ENCODE measurements at regions not wholly inside any gene's neighbourhood (a gene's known extent, or its start where the extent isn't known, plus 50 kb on each side); places are given as distances from the start of the nearest gene placed in this dataset.

DNA sequence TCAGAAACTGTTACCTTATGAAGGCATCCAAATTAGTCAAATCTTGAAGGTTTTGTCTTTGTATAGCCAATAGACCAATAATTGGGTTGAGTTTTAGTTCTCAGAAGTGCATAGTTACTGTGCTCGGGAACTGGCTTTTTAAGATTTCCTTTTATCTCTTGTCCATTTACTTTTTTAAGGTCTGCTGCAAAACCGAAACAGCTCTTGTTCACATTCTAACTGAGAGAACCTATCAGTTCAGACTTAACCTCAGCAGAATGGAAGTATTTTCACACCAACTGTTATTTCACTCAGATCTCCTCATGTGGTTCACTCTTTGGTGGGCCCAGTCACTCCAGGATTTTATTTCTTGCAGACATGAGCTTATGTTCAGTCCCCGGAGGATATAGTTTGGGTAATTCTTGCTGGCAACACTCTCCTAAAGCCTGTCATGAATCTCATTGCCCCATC lies 55.5 kb downstream of the TPBG start:
- TF ChIP-seq, protein P1, sequence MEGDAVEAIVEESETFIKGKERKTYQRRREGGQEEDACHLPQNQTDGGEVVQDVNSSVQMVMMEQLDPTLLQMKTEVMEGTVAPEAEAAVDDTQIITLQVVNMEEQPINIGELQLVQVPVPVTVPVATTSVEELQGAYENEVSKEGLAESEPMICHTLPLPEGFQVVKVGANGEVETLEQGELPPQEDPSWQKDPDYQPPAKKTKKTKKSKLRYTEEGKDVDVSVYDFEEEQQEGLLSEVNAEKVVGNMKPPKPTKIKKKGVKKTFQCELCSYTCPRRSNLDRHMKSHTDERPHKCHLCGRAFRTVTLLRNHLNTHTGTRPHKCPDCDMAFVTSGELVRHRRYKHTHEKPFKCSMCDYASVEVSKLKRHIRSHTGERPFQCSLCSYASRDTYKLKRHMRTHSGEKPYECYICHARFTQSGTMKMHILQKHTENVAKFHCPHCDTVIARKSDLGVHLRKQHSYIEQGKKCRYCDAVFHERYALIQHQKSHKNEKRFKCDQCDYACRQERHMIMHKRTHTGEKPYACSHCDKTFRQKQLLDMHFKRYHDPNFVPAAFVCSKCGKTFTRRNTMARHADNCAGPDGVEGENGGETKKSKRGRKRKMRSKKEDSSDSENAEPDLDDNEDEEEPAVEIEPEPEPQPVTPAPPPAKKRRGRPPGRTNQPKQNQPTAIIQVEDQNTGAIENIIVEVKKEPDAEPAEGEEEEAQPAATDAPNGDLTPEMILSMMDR (IDR thresholded peaks at IDR 0.05): no peak
- intact Hi-C loops (cut with micrococcal nuclease): no loop called here
- POLR2A ChIA-PET: no interaction called here
- H3K4me1 Mint-ChIP-seq: no peaks in the 10 kb centered on the region
- no peaks in the 10 kb centered on the region for H3K36me3 Mint-ChIP-seq (ENCODE audit: low read depth)
- CTCF ChIA-PET: no interaction called here
- no peak for DNase-seq
- no peaks in the 10 kb centered on the region for H3K9me3 Mint-ChIP-seq
- H3K4me3 Mint-ChIP-seq: no peak overlapping the region
- no peaks in the 10 kb centered on the region for H3K27me3 Mint-ChIP-seq
- H3K27ac Mint-ChIP-seq: no peak overlapping the region
- ATAC-seq (ENCODE audit: low read depth): no peak

DNA sequence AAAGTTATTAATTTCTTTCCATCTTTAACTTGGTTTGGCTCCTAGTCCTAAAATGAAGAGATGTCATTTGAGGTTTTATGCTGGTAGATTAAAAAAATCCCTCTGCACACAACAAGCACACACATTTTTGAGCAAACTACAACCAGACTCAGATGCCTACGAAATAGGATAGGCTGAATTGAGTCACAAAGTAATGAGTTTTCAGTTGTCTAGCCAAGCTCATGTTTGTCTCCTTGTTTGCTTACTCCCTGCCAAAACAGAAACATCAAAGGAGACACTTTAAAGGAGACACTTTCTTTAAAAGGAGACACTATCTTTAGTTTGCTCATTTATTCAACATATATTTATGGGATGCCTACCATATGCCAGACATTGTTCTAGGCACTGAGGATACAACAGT lies 56.2 kb downstream of the TPBG start:
- H3K4me3 Mint-ChIP-seq: no peak overlapping the region
- ChIA-PET POLR2A (no interaction called here), CTCF (no interaction called here)
- DNase-seq (no peak), ATAC-seq (ENCODE audit: low read depth) (no peak)
- no peaks in the 10 kb centered on the region for H3K27me3 Mint-ChIP-seq
- H3K27ac Mint-ChIP-seq: no peak overlapping the region
- intact Hi-C loops (cut with micrococcal nuclease): no loop called here
- TF ChIP-seq, protein P1 (IDR thresholded peaks at IDR 0.05): no peak
- H3K36me3 Mint-ChIP-seq (ENCODE audit: low read depth): no peaks in the 10 kb centered on the region
- no peaks in the 10 kb centered on the region for H3K9me3 Mint-ChIP-seq
- H3K4me1 Mint-ChIP-seq: no peaks in the 10 kb centered on the region

DNA sequence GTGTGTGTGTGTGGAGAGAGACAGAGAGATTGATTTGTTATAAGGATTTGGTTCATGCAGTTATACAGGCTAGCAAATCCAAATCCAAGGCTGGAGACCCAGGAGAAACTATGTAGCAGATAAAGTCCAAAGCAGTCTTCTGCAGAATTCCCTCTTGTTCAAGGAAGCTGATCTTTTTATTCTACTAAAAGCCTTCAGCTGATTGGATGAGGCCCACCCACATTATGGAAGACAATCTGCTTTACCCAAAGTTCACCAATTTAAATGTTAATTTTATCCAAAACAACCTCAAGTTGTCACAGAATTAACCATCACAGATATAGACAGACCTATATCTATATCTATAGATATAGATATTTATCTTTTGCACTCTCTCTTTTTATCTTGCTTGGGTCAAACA lies 67.0 kb downstream of the TPBG start:
- no peaks in the 10 kb centered on the region for H3K4me1 Mint-ChIP-seq
- POLR2A ChIA-PET: no interaction called here
- CTCF ChIA-PET: no interaction called here
- no peak overlapping the region for H3K27ac Mint-ChIP-seq
- no peak for ATAC-seq (ENCODE audit: low read depth)
- intact Hi-C loops (cut with micrococcal nuclease): no loop called here
- no peaks in the 10 kb centered on the region for H3K9me3 Mint-ChIP-seq
- TF ChIP-seq, protein P1 (IDR thresholded peaks at IDR 0.05): no peak
- no peaks in the 10 kb centered on the region for H3K27me3 Mint-ChIP-seq
- no peak for DNase-seq
- no peak overlapping the region for H3K4me3 Mint-ChIP-seq
- H3K36me3 Mint-ChIP-seq (ENCODE audit: low read depth): no peaks in the 10 kb centered on the region

DNA sequence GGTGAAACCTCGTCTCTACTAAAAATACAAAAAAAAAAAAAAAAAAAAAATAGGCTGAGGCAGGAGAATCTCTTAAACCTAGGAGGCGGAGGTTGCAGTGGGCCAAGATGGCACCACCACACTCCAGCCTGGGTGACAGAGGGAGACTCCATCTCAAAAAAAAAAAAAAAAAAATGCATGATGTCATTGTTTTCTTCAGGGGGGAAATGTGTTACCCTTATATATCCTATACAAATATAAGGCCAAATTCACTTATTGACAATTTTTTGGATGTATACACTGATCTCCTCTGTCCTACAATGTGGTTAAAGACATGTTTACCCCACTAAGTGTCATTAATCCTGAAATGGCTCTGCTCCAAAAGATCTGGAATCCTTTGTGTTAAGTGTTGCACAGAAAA lies 73.1 kb downstream of the TPBG start:
- H3K4me3 Mint-ChIP-seq: no peak overlapping the region
- H3K27ac Mint-ChIP-seq: no peak overlapping the region
- H3K9me3 Mint-ChIP-seq: no peaks in the 10 kb centered on the region
- ChIA-PET POLR2A (no interaction called here), CTCF (no interaction called here)
- intact Hi-C loops (cut with micrococcal nuclease): no loop called here
- no peaks in the 10 kb centered on the region for H3K36me3 Mint-ChIP-seq (ENCODE audit: low read depth)
- no peaks in the 10 kb centered on the region for H3K27me3 Mint-ChIP-seq
- TF ChIP-seq, protein P1 (IDR thresholded peaks at IDR 0.05): no peak
- ATAC-seq (ENCODE audit: low read depth) (no peak), DNase-seq (no peak)
- no peaks in the 10 kb centered on the region for H3K4me1 Mint-ChIP-seq

DNA sequence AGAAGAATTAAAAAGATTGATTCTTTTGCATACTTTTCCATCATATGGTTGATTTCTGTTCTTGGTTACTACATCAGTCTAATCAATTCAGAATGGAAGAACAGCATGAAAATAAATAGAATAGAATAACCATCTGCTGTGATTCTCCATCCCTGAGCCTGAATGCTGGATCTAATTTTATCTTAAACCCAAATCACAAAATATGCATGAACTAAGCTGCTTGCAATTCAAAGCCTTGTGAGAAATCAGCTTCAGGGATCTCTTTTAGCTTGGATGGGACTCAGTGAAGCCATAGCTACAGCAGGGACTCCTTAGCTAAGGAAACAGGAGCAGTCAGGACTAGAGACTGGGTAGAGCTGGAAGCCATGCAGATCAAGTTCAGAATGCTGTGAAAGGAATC lies 74.1 kb downstream of the TPBG start:
- ATAC-seq (ENCODE audit: low read depth): no peak
- intact Hi-C loops (cut with micrococcal nuclease): no loop called here
- ChIA-PET POLR2A (no interaction called here), CTCF (no interaction called here)
- Mint-ChIP-seq H3K36me3 (ENCODE audit: low read depth) (no peaks in the 10 kb centered on the region), H3K27ac (no peak overlapping the region), H3K4me1 (no peaks in the 10 kb centered on the region), H3K27me3 (no peaks in the 10 kb centered on the region), H3K4me3 (no peak overlapping the region), H3K9me3 (no peaks in the 10 kb centered on the region)
- TF ChIP-seq, protein P1 (IDR thresholded peaks at IDR 0.05): no peak
- DNase-seq: no peak

Measured in activated B cell treated with CpG ODN at 0.5 μM for 24 hours (primary cell).